ENCODE measurements at regions not wholly inside any gene's neighbourhood (a gene's known extent, or its start where the extent isn't known, plus 50 kb on each side); places are given as distances from the start of the nearest gene placed in this dataset.

DNA sequence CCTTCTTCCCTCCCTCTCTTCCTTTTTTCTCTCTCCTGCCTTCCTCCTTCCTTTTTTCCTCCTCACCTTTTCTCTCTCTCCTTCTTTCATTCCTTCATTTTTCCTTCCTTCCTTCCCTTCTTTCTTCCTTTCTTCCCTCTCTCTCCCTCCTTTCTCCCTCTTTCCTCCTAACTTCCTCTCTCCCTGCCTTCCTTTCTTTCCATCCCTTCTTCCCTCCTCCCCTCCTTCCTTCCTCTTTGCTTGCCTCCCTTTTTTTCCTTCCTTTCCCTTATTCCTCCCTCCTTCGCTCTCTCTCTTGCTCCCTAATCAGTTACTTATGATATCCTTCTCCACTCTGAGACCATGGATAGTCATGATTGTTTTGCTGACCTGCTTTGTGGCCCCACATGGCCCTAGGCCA is 56.7 kb upstream of the PUDP start:
- intact Hi-C loops (cut with DNase I) = no loop called here
- no peak for DNase-seq (ENCODE audit: low spot score)

DNA sequence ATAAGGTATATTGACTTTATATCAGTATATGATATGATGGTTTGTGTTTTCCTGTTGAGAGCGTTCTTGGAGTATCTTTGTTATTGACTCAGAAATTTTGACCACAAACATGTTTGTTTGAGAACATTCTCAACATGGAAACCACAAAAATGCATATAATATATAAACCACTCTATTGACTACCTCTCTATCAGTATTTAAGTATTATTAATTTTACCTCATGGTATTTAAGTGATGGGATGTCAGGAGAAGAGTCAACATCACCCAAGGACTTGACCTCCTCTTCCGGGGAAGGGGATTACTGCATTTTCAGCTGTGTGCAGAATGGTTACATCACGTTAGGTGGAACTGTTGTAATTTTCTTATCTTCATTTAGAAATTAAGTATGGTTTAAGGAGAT is 54.3 kb upstream of the PUDP start:
- no peak for DNase-seq (ENCODE audit: low spot score)
- intact Hi-C loops (cut with DNase I) = no loop called here

DNA sequence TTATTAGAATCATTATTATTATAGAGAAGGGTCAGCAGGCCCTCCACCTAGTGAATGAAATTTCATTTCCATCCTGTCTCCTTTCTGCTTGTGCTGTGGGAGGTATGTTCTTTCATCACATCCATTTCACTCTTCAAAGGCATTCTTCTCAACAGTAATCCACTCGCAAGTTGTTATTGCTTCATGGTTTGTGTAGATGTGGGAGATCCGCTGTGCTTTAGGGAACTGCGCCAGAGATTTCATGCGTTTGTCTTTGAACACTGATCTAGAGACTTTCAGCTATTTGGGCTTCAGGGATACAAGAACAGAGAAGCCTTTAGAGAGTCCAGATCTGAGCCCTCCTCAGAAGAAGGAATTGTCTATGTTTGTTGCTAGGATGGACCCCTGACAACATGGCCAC is 53.5 kb upstream of the PUDP start:
- intact Hi-C loops (cut with DNase I) = no loop called here
- DNase-seq (ENCODE audit: low spot score) = no peak

DNA sequence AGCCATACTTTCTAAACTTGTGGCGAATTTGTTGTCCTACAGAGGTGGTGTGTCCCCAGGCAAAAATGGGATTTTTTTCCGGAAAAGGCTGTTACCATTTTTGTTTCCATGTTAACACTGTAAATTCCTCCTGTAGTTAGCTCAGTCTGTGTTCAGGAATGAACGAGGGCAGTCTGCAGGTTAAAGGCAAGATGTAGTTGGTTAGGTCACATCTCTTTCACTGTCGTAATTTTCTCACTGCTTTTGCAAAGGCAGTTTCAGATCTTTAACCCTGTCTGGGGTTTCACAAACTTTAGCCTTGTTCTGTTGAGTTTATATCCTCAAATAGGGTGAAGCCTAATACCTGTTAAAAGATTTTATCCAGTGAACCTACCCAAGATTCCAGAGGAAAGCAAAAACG is 50.5 kb upstream of the PUDP start:
- intact Hi-C loops (cut with DNase I) = no loop called here
- DNase-seq (ENCODE audit: low spot score) = no peak

Measured in posterior vena cava (tissue), 2 donors.